Left forelimb (tissue), 1 donor: ENCODE measurements at regions not wholly inside any gene's neighbourhood (a gene's known extent, or its start where the extent isn't known, plus 50 kb on each side); places are given as distances from the start of the nearest gene placed in this dataset.
A peak's percentile ranks its signal among the peaks of the same experiment; 100 is the strongest.

Experiments
- DNase-seq: peaks from one replicate; pipeline ENCODE4 v3.0.0-alpha.2; 2018; ENCODE audit warnings: low spot score

DNA sequence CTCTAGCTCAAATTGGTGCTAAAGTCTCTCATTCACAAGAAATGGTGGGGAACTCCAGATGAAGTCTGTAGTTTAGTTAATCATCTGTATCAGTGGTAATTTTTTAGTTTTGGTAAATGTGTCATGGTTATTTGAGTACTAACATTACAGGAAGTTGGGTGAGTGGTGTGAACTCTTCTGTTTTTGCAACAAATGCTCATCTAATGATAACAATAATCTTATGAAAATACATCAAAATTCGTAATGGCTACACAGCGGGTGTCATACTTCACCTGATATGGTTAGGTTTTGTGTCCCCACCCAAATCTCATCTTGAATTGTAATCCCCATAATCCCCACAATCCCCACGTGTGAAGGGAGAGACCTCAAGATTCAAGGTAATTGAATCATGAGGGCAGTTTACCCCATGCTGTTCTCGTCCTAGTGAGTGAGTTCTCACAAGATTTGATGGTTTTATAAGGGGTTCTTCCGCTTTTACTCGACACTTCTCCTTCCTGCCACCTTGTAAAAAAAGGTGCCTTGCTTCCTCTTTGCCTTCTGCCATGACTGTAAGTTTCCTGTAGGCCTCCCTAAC, 209.3 kb upstream of the FOXN3 start:
- no peak for DNase-seq

DNA sequence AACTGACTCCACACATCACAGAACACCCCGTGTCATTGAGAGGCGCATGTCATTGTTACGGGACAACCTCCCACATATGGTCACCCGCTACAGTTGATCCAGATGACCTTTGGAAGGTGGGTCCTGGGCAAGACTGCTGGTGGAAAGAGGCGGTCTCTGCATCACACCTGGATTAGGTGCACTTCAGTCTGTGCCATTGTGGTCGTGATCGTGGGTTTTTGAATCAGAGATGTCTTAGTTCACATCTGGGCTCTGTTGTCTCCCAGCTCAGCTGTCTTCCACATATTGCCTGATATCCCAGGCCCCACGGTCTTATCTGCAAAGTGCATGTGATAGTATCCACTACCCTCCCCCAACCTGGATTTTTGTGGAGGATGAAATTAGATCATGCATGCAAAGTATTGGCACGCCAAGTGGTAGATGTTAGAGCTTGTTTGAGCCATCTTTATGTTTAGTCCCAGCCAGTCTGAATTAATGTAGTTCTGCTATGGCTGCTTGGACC, 208.7 kb upstream of the FOXN3 start:
- no peak for DNase-seq

GRCh38 chr14:89625244-89625713, 208.2 kb upstream of the FOXN3 start:
- peak; percentile 81 for DNase-seq

DNA sequence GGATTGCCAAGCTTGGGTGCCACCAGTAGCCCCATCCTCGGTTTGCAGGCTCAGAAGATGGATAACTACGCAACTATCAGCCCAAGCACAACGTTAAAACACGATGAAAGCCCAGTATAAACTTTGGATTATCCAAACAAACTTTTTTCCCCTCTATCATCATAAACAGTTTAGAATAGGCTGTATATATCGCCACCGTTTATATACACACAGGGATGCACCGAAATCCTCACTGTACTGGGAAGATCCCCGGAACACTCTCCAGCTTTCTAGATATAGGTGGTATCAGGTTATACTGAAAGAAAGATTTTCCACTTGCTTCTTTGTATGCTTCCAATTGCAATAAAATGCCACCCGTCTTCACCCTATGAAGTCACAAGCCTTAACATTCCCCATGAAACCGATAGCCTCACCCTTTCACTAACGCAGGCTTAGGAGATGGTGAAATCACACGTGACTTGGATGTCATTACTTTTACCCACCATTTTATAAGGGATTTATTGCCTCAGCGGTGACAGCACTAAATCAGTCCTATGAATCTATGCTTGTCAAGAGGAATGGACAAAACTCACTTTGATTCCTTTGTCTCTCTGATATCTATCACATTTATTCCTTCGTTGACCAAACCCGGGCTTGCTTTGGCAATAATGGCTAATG, 207.6 kb upstream of the FOXN3 start:
- no peak for DNase-seq

- DNase-seq = no peak
These were observed 205.0 kb upstream of the FOXN3 start for GRCh38 chr14:89621791-89622638.

DNA sequence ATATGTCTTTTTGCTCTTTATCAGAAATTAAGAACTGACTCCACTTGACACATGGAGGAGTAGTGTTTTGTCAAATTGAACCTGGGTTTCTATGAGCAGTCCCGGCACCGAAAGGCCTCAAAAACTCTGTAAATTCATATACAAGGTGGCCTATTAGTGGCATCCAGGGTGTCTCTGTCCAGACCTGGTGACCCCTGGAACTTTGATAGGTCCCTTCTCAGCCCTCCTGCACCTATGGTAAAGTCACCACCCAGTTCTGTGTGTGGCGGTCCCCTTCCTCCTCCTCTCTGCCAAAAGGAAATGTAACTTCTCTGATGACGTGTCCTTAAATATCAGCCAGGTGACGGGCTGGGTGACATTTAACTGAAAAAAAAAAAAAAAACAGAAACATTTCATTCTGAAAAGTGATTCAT, 204.0 kb upstream of the FOXN3 start:
- DNase-seq = no peak

DNA sequence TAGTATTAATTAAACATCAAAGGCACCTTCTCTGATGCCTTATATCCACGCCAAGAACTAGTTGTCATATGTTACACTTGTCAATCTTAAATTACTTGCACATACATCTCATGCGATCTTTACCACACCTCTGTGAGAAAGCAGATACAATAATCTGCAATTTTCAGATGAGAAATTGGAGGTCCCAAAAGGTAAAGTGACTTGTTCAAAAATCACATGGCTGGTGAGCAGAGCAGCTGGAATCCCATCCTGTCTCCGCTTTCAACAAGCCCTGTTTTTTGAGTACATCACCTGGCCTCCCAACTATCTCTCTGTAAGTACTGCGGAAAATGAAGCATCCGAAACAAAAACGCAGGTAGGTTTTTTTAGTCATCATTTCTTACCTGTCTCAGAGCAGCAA, 203.4 kb upstream of the FOXN3 start:
- DNase-seq = no peak

GRCh38 chr14:89619596-89619995, 202.6 kb upstream of the FOXN3 start:
- no peak for DNase-seq

DNA sequence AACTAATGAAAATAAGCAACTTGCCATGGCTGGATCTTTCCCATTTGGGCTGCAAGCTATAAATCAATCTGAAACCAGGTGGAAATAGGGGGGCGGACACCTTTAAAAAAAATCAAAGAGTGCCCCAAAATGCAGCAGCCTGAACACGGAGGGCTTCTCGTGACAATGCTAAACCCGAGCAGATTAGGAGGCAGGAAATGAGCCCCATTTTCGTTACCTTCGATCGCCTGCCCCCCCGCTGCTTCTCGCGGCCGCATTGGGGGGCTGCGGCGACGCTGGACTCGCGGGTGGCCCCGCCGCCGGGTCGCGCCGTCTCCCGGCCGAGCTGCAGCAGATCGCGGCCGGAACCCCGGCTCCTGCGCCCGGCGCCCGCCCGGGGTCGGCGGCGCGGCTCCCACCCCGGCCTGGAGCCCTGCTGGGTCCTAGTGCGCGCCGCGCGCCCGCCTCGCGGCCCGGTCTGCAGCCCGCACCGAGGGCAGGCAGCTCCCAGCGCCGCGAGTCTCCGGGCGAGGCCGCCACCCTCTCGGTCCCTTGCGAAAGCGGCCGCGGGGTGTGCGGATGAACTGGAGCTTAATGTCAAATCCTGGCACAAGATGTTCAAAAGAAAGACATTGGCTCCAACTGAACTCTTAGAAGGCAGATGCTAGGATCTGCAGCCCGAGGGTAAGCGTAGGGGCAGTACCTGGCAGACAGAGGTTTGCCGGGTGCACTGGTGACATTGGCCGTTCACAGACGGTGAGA, 201.9 kb upstream of the FOXN3 start:
- peak; percentile 88 for DNase-seq

DNA sequence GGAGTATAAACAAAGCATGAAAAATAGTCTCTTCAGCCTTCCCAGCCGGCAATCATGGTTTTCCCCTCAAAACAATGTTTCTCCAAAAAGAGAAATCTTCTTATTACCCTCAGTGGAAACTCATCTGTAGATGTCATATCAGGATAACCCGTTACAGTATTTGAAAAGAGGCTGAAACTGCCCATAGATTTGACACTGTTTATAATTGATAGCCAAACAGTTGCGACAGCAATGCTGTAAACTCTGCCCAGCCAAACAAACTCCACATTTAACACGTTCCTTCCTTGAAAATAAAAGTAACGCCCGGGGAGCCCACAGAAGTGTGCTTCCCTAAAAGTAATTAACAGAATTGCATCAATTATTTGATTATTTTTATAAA, 201.3 kb upstream of the FOXN3 start:
- no peak for DNase-seq

DNA sequence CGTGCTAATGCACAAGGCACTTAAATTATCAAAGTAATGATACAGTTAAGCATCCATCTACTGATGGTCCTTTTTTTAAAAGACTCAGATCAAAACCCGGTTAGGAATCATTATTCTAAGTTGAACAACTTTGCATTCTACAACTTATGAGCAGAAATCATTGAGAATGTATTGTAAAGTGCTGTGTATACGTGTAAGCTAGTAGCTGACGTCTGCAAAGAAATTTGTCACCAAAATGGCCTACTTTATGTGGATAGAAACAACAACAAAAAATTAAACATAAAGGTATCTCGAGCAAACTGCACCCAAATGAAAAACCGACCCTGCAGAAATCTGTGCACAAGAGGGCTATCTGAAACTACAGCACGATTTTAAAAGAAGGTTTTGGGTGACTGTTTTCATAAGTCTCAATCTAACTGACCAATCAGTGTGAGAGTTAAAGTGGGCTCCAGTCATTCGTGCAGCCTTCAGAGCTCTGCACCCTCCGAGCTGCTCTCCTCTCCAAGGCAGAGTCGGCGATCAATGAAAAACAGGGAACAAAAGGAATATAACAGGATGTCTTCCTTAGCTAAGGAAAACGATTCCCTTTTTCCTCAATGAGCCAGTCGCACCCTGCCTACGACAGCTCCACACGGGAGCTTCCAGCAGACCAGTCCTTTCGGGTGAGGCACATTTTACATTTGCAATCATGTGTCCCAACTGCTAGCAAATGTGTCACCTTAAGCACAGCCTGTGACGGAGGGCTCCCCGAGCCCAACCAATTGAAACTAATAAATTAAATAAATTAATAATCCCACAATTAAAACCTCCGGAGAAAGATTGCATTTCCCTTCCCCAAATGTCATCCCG, 200.7 kb upstream of the FOXN3 start:
- DNase-seq = peak; percentile 74

GRCh38 chr14:89616852-89617341, 199.9 kb upstream of the FOXN3 start:
- no peak for DNase-seq

DNA sequence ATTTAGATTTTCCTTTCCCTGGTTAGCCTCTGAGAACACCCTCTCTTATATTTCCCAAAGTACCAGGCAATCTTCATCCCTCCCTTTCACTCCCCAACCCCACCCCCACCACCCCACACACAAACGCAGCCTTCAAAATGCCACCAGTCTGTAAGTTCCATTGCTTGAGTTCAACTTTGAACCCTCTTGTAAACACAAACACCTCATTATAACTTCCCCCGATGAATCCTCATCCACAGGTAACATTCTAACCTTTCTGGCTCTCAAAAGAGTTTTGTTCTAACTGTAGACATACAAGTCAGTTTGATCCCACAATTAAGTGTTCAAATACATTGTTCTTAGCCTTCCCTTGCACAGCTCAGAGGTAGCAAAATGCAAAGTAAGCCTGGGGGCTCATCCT, 199.4 kb upstream of the FOXN3 start:
- DNase-seq = no peak

DNA sequence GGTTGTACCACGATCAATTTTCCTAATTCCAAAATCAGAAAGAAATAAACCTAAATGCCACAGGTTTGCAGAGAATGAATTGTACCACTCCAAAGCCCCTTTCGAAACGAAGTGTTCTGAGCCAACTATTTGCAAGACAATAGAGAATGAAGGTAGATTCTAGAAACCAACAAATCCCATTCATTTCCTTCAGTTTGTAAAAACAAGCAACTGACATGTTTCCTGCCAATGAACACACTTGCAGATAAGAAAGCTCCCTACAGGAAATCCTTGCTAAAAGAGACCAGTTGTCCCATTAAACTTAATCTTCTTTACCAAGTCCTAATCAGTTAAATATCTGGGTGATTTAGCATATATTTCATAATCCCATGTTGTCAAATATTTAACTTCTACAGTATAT, 198.4 kb upstream of the FOXN3 start:
- DNase-seq = no peak

DNA sequence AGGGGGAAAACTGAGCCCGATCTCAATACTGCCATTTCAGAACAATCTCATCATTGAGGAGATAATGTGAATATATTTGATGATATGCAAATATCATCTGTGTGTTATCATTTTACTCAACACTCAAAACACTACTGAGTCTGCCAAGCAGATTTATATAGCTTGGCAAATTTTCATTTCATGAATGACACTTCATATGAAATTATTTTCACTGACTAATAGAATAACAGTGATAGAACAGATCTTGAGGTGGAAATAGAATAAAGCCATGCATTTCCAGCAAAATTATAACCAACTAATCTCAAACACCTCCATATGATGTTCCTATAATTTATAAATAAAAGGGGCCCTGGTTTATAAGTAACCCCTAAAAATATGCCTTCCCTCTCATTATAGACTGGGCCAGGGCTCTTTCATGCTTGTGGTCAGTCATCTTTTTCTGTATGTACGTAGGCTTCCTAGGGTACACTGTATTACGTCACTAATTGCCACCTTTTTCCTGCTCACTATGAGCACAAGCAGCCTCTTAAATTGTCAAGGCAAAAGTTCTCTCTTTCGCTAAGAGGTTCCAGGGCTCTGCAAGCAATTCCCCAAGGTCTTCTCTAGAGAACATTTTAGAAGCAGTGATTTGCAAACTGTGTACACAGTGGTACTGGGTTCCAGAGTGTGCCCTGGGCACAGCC, 197.1 kb upstream of the FOXN3 start:
- no peak for DNase-seq

DNA sequence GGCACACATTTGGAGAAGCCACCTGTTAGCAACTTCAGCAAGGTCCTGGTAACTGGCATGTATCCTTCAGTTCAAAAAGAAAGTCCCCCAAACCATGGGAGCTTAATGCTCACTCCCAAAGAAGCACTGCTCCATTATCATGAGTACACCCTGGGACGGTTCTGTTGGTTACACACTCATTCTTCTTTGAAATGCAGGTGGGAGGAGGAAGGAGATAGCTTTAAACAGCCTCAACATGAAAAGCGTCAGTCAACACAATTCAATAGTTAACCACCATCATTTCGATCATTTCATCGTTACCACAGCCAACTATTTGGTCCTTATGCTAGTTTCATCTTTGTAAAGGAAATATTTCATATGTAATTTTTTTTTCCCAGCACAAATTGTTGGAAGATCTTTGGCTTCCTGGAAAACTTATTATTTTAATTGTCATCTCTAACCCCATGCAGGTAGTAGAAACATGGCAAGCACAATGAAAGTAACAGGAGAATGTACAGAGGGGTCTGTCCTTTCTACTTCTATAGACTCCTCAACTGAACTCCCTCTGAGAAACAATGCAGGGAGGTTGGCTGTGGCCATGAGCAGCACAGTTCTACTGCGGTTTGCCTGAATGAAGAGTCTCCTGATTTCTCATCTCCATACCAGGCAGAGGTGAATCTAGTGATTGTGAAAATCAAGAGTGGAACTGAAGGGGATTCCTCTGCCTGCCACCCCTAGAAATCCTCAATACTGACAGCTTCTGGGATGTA, 196.4 kb upstream of the FOXN3 start:
- no peak for DNase-seq

GRCh38 chr14:89609500-89610100, 192.6 kb upstream of the FOXN3 start:
- no peak for DNase-seq

DNA sequence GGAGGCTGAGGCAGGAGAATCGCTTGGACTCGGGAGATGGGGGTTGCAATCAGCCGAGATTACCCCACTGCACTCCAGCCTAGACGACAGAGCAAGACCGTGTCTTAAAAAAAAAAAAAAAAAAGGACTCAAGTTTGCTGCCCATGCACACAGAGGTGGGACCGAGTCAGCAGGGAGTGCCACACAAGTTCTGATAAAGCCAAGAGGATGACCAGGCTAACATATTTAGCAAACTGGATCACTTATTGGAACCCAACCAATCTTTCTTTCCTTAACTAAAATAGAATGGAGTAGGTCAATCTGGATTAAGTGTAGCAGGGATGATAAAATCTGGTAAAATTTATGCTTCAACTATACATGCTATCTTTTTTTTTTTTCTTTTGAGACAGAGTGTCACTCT, 190.4 kb upstream of the FOXN3 start:
- DNase-seq = no peak

DNA sequence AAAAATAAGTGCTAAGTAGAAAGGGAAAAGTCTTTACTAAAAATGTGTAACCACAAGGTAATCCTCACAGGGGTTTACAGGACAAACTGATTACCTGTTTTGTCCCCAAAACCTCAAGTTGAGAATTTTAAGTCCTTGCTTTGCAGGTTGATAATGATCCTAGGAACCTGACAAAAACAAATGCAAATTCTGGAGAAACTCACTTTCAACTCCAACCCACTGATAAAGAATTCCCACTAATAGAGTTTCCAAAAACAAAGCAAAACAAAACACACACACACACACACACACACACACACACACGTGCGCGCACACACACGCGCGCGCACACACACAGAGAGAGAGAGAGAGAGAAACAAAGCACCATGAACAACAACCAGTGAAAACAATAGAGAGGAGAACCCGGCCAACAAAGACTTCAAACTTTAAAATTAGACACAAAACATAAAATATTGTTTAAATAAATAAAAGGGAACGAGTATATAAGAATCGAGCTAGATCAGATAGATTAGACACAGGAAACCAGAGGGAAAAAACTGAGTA, 187.0 kb upstream of the FOXN3 start:
- no peak for DNase-seq
